Suppressor macrophage (primary cell): ENCODE measurements at regions not wholly inside any gene's neighbourhood (a gene's known extent, or its start where the extent isn't known, plus 50 kb on each side); places are given as distances from the start of the nearest gene placed in this dataset.
A peak's percentile ranks its signal among the peaks of the same experiment; 100 is the strongest.
"Not testable (repeated sequence)": the region's sequence is repeated elsewhere in the genome, so short reads cannot be mapped to it uniquely, and the experiment has no call there.

ENCODE experiments used
- DNase-seq, 4 experiments: peaks; one replicate each; pipeline ENCODE4 v3.0.0-alpha.2; 2020 to 2022

DNA sequence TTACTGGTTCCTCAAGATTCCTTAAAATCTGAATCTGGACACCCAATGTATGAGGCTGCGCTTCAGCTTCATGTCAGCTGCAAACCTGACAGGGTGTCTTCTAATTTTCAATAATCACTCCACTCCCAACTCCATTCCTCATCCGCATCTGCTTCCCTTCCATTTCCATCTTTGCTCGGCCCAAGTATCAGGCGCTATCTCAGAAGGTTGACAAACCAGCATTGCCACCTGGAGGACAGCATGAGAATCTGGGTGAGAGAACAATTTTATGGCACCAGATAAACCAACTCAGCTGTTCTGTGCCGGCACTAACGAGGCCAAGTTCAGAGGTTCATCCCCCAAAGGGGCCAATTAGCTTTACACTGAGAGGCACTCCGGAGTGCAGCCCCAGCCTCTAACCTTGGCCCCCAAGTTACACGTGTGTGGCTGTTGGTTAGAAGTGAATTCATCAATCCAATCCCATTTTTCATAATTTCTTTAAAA lies 79.1 kb upstream of the LMO2 start:
- DNase-seq = peak; percentile 53 to 85 (median 74)

DNA sequence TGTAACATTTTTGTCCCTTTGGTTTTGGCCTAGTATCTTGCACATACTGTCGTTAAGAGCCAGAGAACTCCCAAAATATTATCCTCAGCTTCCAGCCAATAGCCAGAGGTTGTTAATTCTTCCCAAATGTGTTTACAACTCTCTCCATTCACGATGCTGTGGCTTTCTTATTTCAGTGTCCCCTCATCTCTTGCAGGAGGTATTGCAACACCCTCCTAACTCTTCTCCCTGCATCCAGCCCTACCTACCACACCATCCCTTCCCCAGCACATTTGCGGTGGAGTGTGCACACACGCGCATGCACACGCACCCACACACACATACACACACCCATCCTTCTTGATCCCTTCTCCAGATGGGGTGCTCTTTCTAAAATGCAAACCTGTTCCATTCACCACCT lies 75.6 kb upstream of the LMO2 start:
- DNase-seq = no peak

GRCh38 chr11:33965032-33965431 lies 73.2 kb upstream of the LMO2 start:
- no peak for DNase-seq

DNA sequence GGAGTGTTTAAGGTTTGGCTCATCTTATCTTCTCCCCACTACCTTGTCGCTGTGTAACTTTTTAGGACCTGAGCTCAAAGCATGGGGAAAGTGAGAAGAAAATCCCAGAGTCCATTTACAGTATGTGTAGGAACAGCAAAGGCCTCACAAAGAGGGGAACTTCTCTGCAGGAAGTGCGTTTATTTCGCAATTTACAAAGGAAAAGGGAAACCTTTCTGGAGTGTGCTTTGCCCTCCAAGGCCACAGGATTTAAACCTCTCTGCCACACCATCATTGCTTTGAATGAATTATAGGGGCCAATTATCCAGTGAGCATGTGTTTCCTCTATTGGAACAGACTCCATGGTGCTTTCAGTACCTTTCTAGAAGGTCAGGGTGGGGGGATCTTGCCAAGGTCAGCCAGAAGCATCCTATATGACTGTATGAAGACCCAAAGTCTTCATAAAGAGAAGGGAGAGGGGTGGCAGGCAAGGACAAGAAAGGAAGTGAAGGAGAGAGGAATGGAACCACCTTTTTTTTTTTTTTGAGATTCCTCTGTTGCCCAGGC lies 68.1 kb upstream of the LMO2 start:
- peak; percentile 39 to 78 (median 67) for DNase-seq

DNA sequence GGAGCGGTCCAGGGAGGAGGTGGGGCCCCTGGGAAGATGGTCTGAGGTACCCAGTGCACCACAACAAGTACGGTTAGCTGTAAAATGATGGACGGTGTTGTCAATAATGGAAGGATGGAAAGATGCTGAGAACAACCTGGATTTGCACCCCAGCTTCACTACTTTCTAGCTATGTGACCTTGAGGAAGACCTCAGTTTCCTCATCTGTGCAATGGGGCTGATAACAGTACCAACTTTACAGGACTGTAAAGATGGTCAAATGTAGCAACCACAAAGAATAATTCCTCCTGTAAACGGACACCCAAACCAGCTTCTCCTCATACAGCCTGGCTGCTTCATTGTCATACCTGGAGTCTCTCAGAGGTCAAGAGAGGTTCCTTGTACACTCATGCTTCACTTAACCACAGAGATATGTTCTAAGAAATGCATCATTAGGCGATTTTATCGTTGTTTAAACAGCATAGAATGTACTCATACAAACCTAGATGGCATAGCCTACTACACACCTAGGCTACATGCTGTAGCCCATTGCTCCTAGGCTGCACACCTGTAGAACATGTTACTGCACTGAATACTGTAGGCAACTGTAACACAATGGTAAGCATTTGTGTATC lies 65.5 kb upstream of the LMO2 start:
- DNase-seq = no peak

DNA sequence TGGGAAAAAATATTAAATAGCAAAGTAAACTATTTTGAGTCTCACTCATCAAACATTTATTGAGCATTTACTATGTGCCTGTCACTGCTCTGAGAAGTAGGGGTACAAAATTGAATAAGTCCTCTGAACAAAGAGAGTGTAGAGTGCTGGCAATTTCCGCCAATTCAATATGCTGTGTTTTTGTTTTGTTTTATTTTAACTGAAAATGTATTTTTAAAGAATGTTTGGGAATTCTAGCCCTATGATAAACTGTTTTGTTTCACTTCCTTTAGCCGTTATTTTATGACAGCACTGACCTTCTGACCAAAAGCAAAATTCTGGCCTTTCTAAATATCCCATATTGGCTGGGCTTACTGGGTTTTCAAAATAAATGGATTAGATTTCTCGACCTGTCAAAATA lies 64.7 kb upstream of the LMO2 start:
- DNase-seq = no peak

DNA sequence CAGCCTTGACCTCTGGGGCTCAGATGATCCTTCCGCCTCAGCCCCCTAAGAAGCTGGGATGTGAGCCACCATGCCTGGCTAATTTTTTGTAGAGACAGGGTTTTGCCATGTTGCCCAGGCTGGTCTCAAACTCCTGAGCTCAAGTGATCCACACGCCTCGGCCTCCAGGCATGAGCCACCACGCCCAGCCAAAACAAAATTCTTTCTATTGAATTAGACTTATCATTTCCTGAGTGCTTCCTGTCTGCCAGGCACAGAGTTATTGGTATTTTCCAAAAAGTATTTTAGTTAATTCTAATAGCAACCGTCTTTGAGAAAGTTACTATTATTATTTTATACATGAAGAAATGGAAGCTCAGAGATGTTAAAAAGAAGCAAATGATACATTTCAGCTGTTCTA lies 61.4 kb upstream of the LMO2 start:
- DNase-seq = no peak

DNA sequence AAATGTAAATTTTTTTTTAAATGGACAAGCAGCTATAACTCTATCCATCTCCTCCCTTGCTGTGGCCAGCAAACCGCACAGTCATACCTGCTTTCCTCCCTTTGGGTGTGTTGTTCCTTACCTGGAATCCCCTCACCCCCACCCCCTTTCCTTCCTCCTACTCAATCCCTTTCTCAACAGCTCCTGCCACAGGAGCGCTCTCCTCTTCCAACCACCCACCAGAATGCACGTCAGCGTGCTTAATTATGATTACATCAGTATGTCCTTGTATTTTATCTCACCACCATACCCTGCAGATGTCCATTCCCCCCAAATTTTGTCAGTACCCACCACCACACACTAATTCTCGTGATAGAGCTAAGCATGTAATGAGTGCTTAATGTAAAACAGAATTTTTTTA lies 60.9 kb upstream of the LMO2 start:
- no peak for DNase-seq

GRCh38 chr11:33949252-33949913 lies 57.5 kb upstream of the LMO2 start:
- no peak for DNase-seq

- no peak for DNase-seq
These were observed 56.6 kb upstream of the LMO2 start for GRCh38 chr11:33948494-33948893.

GRCh38 chr11:33947918-33948317 lies 56.0 kb upstream of the LMO2 start:
- not testable (repeated sequence) for DNase-seq

DNA sequence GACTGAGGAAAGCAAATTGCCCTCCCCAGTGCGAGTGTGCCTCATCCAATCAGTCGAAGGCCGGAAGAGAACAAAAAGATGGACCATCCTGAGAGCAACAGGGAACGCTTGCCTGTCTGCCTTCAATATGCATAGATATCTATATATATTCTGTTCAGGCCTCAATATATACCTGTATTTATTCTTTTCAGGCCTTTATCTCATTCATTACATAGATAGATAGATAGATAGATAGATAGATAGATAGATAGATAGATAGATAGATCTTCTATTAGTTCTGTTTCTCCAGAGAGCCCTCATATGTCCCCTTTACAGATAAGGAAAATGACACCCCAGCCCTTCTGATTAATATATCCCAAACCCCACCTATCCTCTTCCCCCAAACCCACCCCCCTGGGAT lies 55.1 kb upstream of the LMO2 start:
- no peak for DNase-seq

- DNase-seq = no peak
These were observed 53.8 kb upstream of the LMO2 start for GRCh38 chr11:33945481-33946268.

DNA sequence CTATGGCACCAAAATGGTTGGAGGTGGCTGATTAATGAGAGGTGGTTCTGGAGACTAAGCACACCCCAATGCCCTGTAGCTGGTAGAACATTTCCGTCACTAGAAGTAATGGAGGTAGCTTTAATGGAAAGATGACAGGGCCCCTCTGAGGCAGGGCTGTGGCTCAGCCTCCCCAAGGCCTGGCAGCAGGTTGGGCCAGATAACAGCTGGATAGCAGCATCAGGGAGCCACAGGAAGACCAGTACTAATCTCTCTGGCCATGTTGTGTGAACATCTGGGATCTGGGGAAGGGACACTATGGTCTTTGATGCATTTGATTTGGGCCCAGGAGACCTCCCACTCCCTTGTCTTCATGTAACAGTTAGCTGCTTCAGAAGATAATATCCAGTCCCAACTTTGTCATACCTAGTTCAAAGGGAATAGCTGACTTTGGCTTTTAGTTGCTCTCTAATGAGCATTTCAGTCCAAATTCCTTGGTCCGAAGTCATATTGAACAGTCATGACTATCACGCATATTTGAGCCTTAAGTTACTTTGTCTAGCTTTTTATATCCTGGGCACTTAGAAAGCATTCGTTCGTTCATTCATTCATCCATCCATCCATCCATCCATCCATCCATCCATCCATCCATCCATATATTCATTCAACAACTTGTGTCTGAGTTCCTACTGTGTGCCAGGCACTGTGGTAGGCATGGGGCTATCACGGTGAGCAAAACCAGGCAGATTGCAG lies 53.0 kb upstream of the LMO2 start:
- no peak for DNase-seq

DNA sequence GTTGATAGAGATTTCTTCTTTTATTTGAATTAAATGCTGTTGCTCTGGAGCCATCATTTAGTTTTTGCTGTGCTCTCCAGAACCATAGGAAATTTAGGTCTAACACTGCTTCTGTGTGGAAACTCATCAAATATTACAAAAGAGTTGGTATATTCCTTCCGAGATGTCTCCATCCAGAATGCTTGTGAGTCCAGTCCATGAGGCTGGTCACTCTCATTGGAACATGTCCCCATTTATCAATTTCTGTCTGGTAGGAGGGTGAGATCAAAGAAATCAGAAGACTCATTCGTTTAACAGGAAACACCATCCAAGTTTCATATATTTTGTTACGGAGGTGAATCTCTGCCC lies 52.4 kb upstream of the LMO2 start:
- no peak for DNase-seq

- DNase-seq = peak; percentile 63 to 87 (median 68)
These were observed 51.1 kb upstream of the LMO2 start for GRCh38 chr11:33942954-33943353.

DNA sequence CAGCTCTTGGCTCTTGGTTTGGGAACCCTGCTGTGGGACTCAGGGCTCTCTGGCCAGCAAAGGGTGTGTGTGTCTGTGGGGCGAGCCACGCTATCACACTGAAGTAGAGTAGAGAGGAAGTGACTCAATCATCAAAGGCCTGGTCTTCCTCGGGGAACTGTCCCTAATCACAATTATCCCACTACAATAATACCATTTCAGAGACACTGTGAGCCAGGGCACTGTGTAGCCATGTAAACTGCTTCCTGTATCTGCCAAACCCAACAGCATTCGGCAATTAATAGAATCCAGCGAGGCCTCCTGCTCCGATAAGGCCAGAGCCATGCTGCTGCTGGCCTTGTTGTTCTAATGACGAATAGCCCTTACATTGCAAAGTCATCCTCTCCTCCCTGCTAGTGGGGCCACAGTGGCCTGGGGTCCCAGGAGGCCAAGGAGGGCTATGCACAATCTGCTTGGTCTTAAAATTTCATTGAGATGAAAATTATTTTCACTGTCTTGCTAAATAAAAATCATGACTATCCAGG lies 49.8 kb upstream of the LMO2 start:
- DNase-seq = peak; percentile 44 to 65 (median 62)
